ENCODE measurements at regions not wholly inside any gene's neighbourhood (a gene's known extent, or its start where the extent isn't known, plus 50 kb on each side); places are given as distances from the start of the nearest gene placed in this dataset.

- no peaks in the 10 kb centered on the region for H3K79me2 ChIP-seq (replicated peaks; ENCODE audit: insufficient read depth, low read length)
- no peak overlapping the region for H3K4me2 ChIP-seq (ENCODE audit: low read length)
- H3K36me3 ChIP-seq (ENCODE audit: insufficient read depth, low read length): no peaks in the 10 kb centered on the region
- no peaks in the 10 kb centered on the region for H3K9me2 ChIP-seq (ENCODE audit: insufficient read depth, low read length)
- H3F3A ChIP-seq (ENCODE audit: insufficient read depth, low read length, poor library complexity, severe bottlenecking): no peaks in the 10 kb centered on the region
- no peak for TF ChIP-seq EZH2 (IDR thresholded peaks at IDR 0.05; ENCODE audit: borderline replicate concordance, insufficient read depth, low read length, poor library complexity, severe bottlenecking)
- TF ChIP-seq REST (IDR thresholded peaks at IDR 0.05; ENCODE audit: borderline replicate concordance): no peak
- no peak for TF ChIP-seq TAF1 (IDR thresholded peaks at IDR 0.05; ENCODE audit: low read depth)
- TF ChIP-seq POLR2AphosphoS5 (IDR thresholded peaks at IDR 0.05): no peak
- no peak for TF ChIP-seq SMC3 (conservative IDR thresholded peaks at IDR 0.05; ENCODE audit: poor library complexity)
- TF ChIP-seq CTCF (IDR thresholded peaks at IDR 0.05; ENCODE audit: poor library complexity, severe bottlenecking): no peak
- TF ChIP-seq RAD21 (conservative IDR thresholded peaks at IDR 0.05): no peak
- no peak for TF ChIP-seq MXI1 (conservative IDR thresholded peaks at IDR 0.05; ENCODE audit: poor library complexity, severe bottlenecking)
- TF ChIP-seq EP300 (conservative IDR thresholded peaks at IDR 0.05; ENCODE audit: poor library complexity, severe bottlenecking): no peak
- no peak overlapping the region for H3K4me3 ChIP-seq (ENCODE audit: low read length)
- no peaks in the 10 kb centered on the region for H3K9me3 ChIP-seq (ENCODE audit: low read length)
- H3K27ac ChIP-seq (ENCODE audit: low read length): no peak overlapping the region
- H4K20me1 ChIP-seq (ENCODE audit: insufficient read depth): no peaks in the 10 kb centered on the region
- H3K9ac ChIP-seq (ENCODE audit: low read length): no peak overlapping the region
- no peaks in the 10 kb centered on the region for H3K27me3 ChIP-seq (ENCODE audit: insufficient read depth, low read depth, low read length)
- no peak overlapping the region for H2AFZ ChIP-seq (ENCODE audit: low read depth, low read length)
These were observed 615.9 kb downstream of the PTPRU start for GRCh38 chr1:29852248-29852647.

- H3K27me3 ChIP-seq (ENCODE audit: insufficient read depth, low read depth, low read length): no peaks in the 10 kb centered on the region
- TF ChIP-seq SMC3 (conservative IDR thresholded peaks at IDR 0.05; ENCODE audit: poor library complexity): no peak
- TF ChIP-seq TAF1 (IDR thresholded peaks at IDR 0.05; ENCODE audit: low read depth): no peak
These were observed 615.4 kb downstream of the PTPRU start for GRCh38 chr1:29851691-29852090.

More at GRCh38 chr1:29851691-29852090, 615.4 kb downstream of the PTPRU start:
- Histone ChIP-seq H3F3A (ENCODE audit: insufficient read depth, low read length, poor library complexity, severe bottlenecking) (no peaks in the 10 kb centered on the region), H4K20me1 (ENCODE audit: insufficient read depth) (no peaks in the 10 kb centered on the region), H3K9me2 (ENCODE audit: insufficient read depth, low read length) (no peaks in the 10 kb centered on the region), H2AFZ (ENCODE audit: low read depth, low read length) (no peak overlapping the region), H3K4me3 (ENCODE audit: low read length) (no peak overlapping the region), H3K27ac (ENCODE audit: low read length) (no peak overlapping the region), H3K9ac (ENCODE audit: low read length) (no peak overlapping the region), H3K9me3 (ENCODE audit: low read length) (no peaks in the 10 kb centered on the region), H3K4me2 (ENCODE audit: low read length) (no peak overlapping the region), H3K79me2 (replicated peaks; ENCODE audit: insufficient read depth, low read length) (no peaks in the 10 kb centered on the region), H3K36me3 (ENCODE audit: insufficient read depth, low read length) (no peaks in the 10 kb centered on the region)

Data from neural cell (in vitro differentiated cells).